Renal cortical epithelial cell (primary cell): ENCODE measurements at regions not wholly inside any gene's neighbourhood (a gene's known extent, or its start where the extent isn't known, plus 50 kb on each side); places are given as distances from the start of the nearest gene placed in this dataset.
A peak's percentile ranks its signal among the peaks of the same experiment; 100 is the strongest.
"Not testable (repeated sequence)": the region's sequence is repeated elsewhere in the genome, so short reads cannot be mapped to it uniquely, and the experiment has no call there.

Source experiments
- DNase-seq: peaks from one replicate; pipeline ENCODE4 v3.0.0-alpha.2; 2011; ENCODE audit warnings: low read depth

GRCh38 chr9:100714372-100715099 is 136.7 kb downstream of the CAVIN4 start:
- peak; percentile 27 for DNase-seq

- no peak for DNase-seq
Observed at GRCh38 chr9:100715100-100715380, 137.2 kb downstream of the CAVIN4 start.

- DNase-seq: no peak
Observed at GRCh38 chr9:100718717-100719116, 140.8 kb downstream of the CAVIN4 start.

GRCh38 chr9:100720922-100721321 is 143.0 kb downstream of the CAVIN4 start:
- DNase-seq: no peak

- DNase-seq: no peak
Observed at GRCh38 chr9:100724886-100725285, 147.0 kb downstream of the CAVIN4 start.

GRCh38 chr9:100725371-100725770 is 147.5 kb downstream of the CAVIN4 start:
- no peak for DNase-seq

GRCh38 chr9:100729336-100729895 is 151.5 kb downstream of the CAVIN4 start:
- no peak for DNase-seq

GRCh38 chr9:100730086-100730485 is 152.2 kb downstream of the CAVIN4 start:
- DNase-seq: no peak

GRCh38 chr9:100731038-100731556 is 153.2 kb downstream of the CAVIN4 start:
- no peak for DNase-seq

- no peak for DNase-seq
Observed at GRCh38 chr9:100731557-100731956, 153.7 kb downstream of the CAVIN4 start.

- no peak for DNase-seq
Observed at GRCh38 chr9:100739208-100739607, 161.3 kb downstream of the CAVIN4 start.

- no peak for DNase-seq
Observed at GRCh38 chr9:100739666-100740065, 161.8 kb downstream of the CAVIN4 start.

- not testable (repeated sequence) for DNase-seq
Observed at GRCh38 chr9:100748930-100749329, 171.1 kb downstream of the CAVIN4 start.

- no peak for DNase-seq
Observed at GRCh38 chr9:100756217-100756616, 178.3 kb downstream of the CAVIN4 start.

GRCh38 chr9:100759215-100759614 is 181.3 kb downstream of the CAVIN4 start:
- DNase-seq: no peak

GRCh38 chr9:100761276-100761802 is 183.5 kb downstream of the CAVIN4 start:
- DNase-seq: no peak

- DNase-seq: no peak
Observed at GRCh38 chr9:100774326-100774725, 196.4 kb downstream of the CAVIN4 start.

GRCh38 chr9:100774962-100775361 is 197.1 kb downstream of the CAVIN4 start:
- no peak for DNase-seq

GRCh38 chr9:100775912-100776311 is 198.0 kb downstream of the CAVIN4 start:
- DNase-seq: no peak

GRCh38 chr9:100784755-100785154 is 206.9 kb downstream of the CAVIN4 start:
- DNase-seq: no peak

- DNase-seq: no peak
Observed at GRCh38 chr9:100785946-100786345, 208.1 kb downstream of the CAVIN4 start.

GRCh38 chr9:100794738-100795269 is 216.9 kb downstream of the CAVIN4 start:
- no peak for DNase-seq

- DNase-seq: no peak
Observed at GRCh38 chr9:100803956-100804355, 224.6 kb upstream of the PLPPR1 start.
